ENCODE measurements at regions not wholly inside any gene's neighbourhood (a gene's known extent, or its start where the extent isn't known, plus 50 kb on each side); places are given as distances from the start of the nearest gene placed in this dataset.

- Histone ChIP-seq H3K9ac (ENCODE audit: low read depth in 2 of 2, low read length in 2 of 2) (no peak overlapping the region), H3K9me3 (no peaks in the 10 kb centered on the region), H3K27ac (no peak overlapping the region), H3K4me3 (no peak overlapping the region), H3K4me1 (no peaks in the 10 kb centered on the region), H3K27me3 (no peaks in the 10 kb centered on the region), H3K36me3 (no peaks in the 10 kb centered on the region)
- intact Hi-C loops (cut with DNase I): no loop called here
- TF ChIP-seq CTCF (IDR thresholded peaks at IDR 0.05): no peak
- DNase-seq: no peak
Measured at GRCh38 chr1:222251847-222252246, 296.1 kb downstream of the HHIPL2 start.

GRCh38 chr1:222250376-222250775 is 297.5 kb downstream of the HHIPL2 start:
- no peak for TF ChIP-seq CTCF (IDR thresholded peaks at IDR 0.05)
- Histone ChIP-seq H3K4me3 (no peak overlapping the region), H3K9ac (ENCODE audit: low read depth in 2 of 2, low read length in 2 of 2) (no peak overlapping the region), H3K27me3 (no peaks in the 10 kb centered on the region), H3K27ac (no peak overlapping the region), H3K36me3 (no peaks in the 10 kb centered on the region), H3K9me3 (no peaks in the 10 kb centered on the region), H3K4me1 (no peaks in the 10 kb centered on the region)
- DNase-seq: no peak
- intact Hi-C loops (cut with DNase I): no loop called here

- H3K27ac ChIP-seq: no peak overlapping the region
- H3K4me1 ChIP-seq: no peaks in the 10 kb centered on the region
- intact Hi-C loops (cut with DNase I): no loop called here
- DNase-seq: no peak
- no peaks in the 10 kb centered on the region for H3K36me3 ChIP-seq
- no peak for TF ChIP-seq CTCF (IDR thresholded peaks at IDR 0.05)
- no peak overlapping the region for H3K4me3 ChIP-seq
- no peaks in the 10 kb centered on the region for H3K9me3 ChIP-seq
- H3K27me3 ChIP-seq: no peaks in the 10 kb centered on the region
- no peak overlapping the region for H3K9ac ChIP-seq (ENCODE audit: low read depth in 2 of 2, low read length in 2 of 2)
Measured at GRCh38 chr1:222247811-222248310, 300.0 kb downstream of the HHIPL2 start.

- Histone ChIP-seq H3K4me3 (no peak overlapping the region), H3K9ac (ENCODE audit: low read depth in 2 of 2, low read length in 2 of 2) (no peak overlapping the region), H3K27ac (no peak overlapping the region), H3K27me3 (no peaks in the 10 kb centered on the region), H3K36me3 (no peaks in the 10 kb centered on the region), H3K4me1 (no peaks in the 10 kb centered on the region), H3K9me3 (no peaks in the 10 kb centered on the region)
- intact Hi-C loops (cut with DNase I): no loop called here
- no peak for DNase-seq
- TF ChIP-seq CTCF (IDR thresholded peaks at IDR 0.05): no peak
Measured at GRCh38 chr1:222247081-222247480, 300.8 kb downstream of the HHIPL2 start.

- no peaks in the 10 kb centered on the region for H3K4me1 ChIP-seq
- no peak overlapping the region for H3K4me3 ChIP-seq
- DNase-seq: no peak
- H3K27ac ChIP-seq: no peak overlapping the region
- H3K9me3 ChIP-seq: no peaks in the 10 kb centered on the region
- H3K27me3 ChIP-seq: no peaks in the 10 kb centered on the region
- no peak overlapping the region for H3K9ac ChIP-seq (ENCODE audit: low read depth in 2 of 2, low read length in 2 of 2)
- intact Hi-C loops (cut with DNase I): no loop called here
- no peaks in the 10 kb centered on the region for H3K36me3 ChIP-seq
- no peak for TF ChIP-seq CTCF (IDR thresholded peaks at IDR 0.05)
Measured at GRCh38 chr1:222243902-222244301, 304.0 kb downstream of the HHIPL2 start.

- H3K27ac ChIP-seq: no peak overlapping the region
- no peak overlapping the region for H3K4me3 ChIP-seq
- H3K9me3 ChIP-seq: no peaks in the 10 kb centered on the region
- no peaks in the 10 kb centered on the region for H3K36me3 ChIP-seq
- no peak for DNase-seq
- no peak overlapping the region for H3K9ac ChIP-seq (ENCODE audit: low read depth in 2 of 2, low read length in 2 of 2)
- no peaks in the 10 kb centered on the region for H3K4me1 ChIP-seq
- H3K27me3 ChIP-seq: no peaks in the 10 kb centered on the region
- intact Hi-C loops (cut with DNase I): no loop called here
- no peak for TF ChIP-seq CTCF (IDR thresholded peaks at IDR 0.05)
Measured at GRCh38 chr1:222242492-222242891, 305.4 kb downstream of the HHIPL2 start.
